ENCODE measurements at regions not wholly inside any gene's neighbourhood (a gene's known extent, or its start where the extent isn't known, plus 50 kb on each side); places are given as distances from the start of the nearest gene placed in this dataset.

DNA sequence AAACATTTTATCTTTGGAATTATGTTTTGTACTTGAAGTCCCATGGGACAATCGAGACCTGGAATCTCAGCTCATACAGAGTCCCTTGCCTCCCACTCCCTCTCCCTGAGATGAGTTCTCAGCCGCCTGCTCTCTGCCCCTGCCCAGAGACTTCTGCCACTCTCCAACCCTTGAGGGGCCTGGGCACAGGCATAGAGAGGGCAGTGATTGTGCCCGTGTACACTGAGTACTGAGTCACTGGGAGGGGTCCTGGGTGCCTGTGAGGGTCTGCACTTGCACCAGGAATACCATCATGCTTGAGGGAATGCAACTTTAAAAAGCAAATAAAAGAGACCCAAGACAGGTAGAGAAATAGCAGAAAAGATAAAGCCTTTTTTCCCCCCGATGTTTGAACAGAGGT is 453.8 kb upstream of the HS3ST5 start:
- TF ChIP-seq CTCF (IDR thresholded peaks at IDR 0.05; ENCODE audit: insufficient read depth, low read depth, low read length), result no peak
- TF ChIP-seq EZH2 (IDR thresholded peaks at IDR 0.05; ENCODE audit: insufficient read depth, low read length), result no peak

All from astrocyte (in vitro differentiated cells and primary cell).